ENCODE measurements at regions not wholly inside any gene's neighbourhood (a gene's known extent, or its start where the extent isn't known, plus 50 kb on each side); places are given as distances from the start of the nearest gene placed in this dataset.

- CTCF ChIA-PET = no interaction called here
- POLR2A ChIA-PET (ENCODE audit: unreplicated experiment) = no interaction called here
- H2AK5ac ChIP-seq (ENCODE audit: low read depth, low read length) = no peak overlapping the region
- H3K4me3 ChIP-seq (ENCODE audit: insufficient read depth, low read depth, low read length) = no peak overlapping the region
- no peaks in the 10 kb centered on the region for H3K4me1 ChIP-seq (ENCODE audit: control insufficient read depth, insufficient read depth, low read length)
- H3K9me1 ChIP-seq (ENCODE audit: insufficient read depth, low read length) = no peaks in the 10 kb centered on the region
- TF ChIP-seq RFX5 (IDR thresholded peaks at IDR 0.05; ENCODE audit: low read depth, low read length) (no peak), MXI1 (IDR thresholded peaks at IDR 0.05; ENCODE audit: borderline replicate concordance, low read depth, low read length) (no peak), NFE2L2 (IDR thresholded peaks at IDR 0.05; ENCODE audit: low read depth, low read length) (no peak), BHLHE40 (IDR thresholded peaks at IDR 0.05; ENCODE audit: low read depth, low read length) (no peak), CEBPB (IDR thresholded peaks at IDR 0.05; ENCODE audit: low read depth, low read length) (no peak), POLR2A (IDR thresholded peaks at IDR 0.05; ENCODE audit: low read depth, low read length) (no peak), CHD1 (IDR thresholded peaks at IDR 0.05; ENCODE audit: low read depth, low read length) (no peak)
- DNase-seq (peak; percentile 33), ATAC-seq (ENCODE audit: low read depth) (no peak)
- H4K5ac ChIP-seq (ENCODE audit: low read depth, low read length) = no peak overlapping the region
- H3K9ac ChIP-seq (ENCODE audit: low read depth, low read length) = no peak overlapping the region
- in situ Hi-C loops (cut with MboI; ENCODE audit: low sequenced_read_pairs) = no loop called here
- H4K91ac ChIP-seq (ENCODE audit: insufficient read depth, low read depth, low read length) = no peak overlapping the region
- H3K27ac ChIP-seq (ENCODE audit: insufficient read depth, low read length) = no peak overlapping the region
- H2BK5ac ChIP-seq (ENCODE audit: low read depth, low read length, poor library complexity, severe bottlenecking) = no peak overlapping the region
- no peak overlapping the region for H3K23ac ChIP-seq (ENCODE audit: low read depth, low read length)
- no peak overlapping the region for H2BK20ac ChIP-seq (ENCODE audit: low read depth, low read length)
- no CpG with 5 or more reads among the region's 1 CpG for WGBS, 2 experiments (ENCODE audit: extremely low coverage in 2 of 2, insufficient read length in 1 of 2)
- no peak overlapping the region for H3K4me2 ChIP-seq (ENCODE audit: low read depth, low read length)
- no TSS peak for BruUV-seq (replicated peaks)
- no peaks in the 10 kb centered on the region for H3K9me3 ChIP-seq (ENCODE audit: control insufficient read depth, insufficient read depth, low read length)
- H3K18ac ChIP-seq (ENCODE audit: low read depth, low read length) = no peak overlapping the region
- H4K20me1 ChIP-seq (ENCODE audit: insufficient read depth, low read length) = no peaks in the 10 kb centered on the region
- no peak overlapping the region for H2AFZ ChIP-seq (replicated peaks; ENCODE audit: low read length, poor library complexity)
- H2AK9ac ChIP-seq (replicated peaks; ENCODE audit: low read depth, low read length, poor library complexity) = no peak overlapping the region
- H3K36me3 ChIP-seq (ENCODE audit: control insufficient read depth, insufficient read depth, low read length) = no peaks in the 10 kb centered on the region
- no peak overlapping the region for H3K14ac ChIP-seq (replicated peaks; ENCODE audit: low read depth, low read length)
- dilution Hi-C loops (cut with HindIII; ENCODE audit: low sequenced_read_pairs, unreplicated experiment) = no loop called here
- no peak overlapping the region for H3K4ac ChIP-seq (ENCODE audit: low read depth, low read length)
- H3K79me1 ChIP-seq (ENCODE audit: low read depth in 1 of 2, low read length in 2 of 2) = no peaks in the 10 kb centered on the region
- H3K27me3 ChIP-seq (ENCODE audit: control insufficient read depth, insufficient read depth, low read length) = no peaks in the 10 kb centered on the region
- H2BK15ac ChIP-seq (ENCODE audit: low read depth, low read length) = no peak overlapping the region
- intact Hi-C loops (cut with micrococcal nuclease) = loop anchor here (10.0 kb wide), 2 partner anchors 70 to 340 kb away; no protein-coding TSS in a partner anchor
- H3K56ac ChIP-seq (ENCODE audit: extremely low read depth, insufficient read depth, low read length) = no peak overlapping the region
- no peak overlapping the region for H4K8ac ChIP-seq (ENCODE audit: low read depth in 2 of 2, low read length in 2 of 2)
- H2BK120ac ChIP-seq (ENCODE audit: low read depth, low read length) = no peak overlapping the region
Measured at GRCh38 chr9:17065062-17065461, 69.8 kb upstream of the CNTLN start.

All from IMR-90 (cell line).